ENCODE measurements at regions not wholly inside any gene's neighbourhood (a gene's known extent, or its start where the extent isn't known, plus 50 kb on each side); places are given as distances from the start of the nearest gene placed in this dataset.

DNA sequence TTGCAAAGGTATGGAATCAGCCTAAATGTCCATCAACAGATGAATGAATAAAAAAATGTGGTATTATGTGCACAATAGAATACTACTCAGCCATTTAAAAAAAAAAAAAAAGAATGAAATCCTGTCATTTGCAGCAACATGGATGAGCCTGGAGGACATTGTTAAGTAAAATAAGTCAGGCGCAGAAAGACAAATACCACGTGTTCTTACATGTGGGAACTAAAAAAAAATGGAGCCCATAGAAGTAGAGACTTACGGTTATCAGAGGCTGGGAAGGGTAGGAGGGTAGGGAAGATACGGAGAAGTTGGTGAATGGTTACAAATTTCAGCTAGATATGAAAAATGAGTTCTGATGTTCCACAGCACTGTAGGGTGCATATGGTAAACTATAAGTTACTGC is 97.2 kb upstream of the SIRPG start:
- TF ChIP-seq POLR2AphosphoS5 (IDR thresholded peaks at IDR 0.05; ENCODE audit: borderline replicate concordance, low read depth, low read length) (no peak), EZH2 (IDR thresholded peaks at IDR 0.05) (no peak)

Measured in SK-N-MC (cell line).